SK-N-SH (cell line): ENCODE measurements at regions not wholly inside any gene's neighbourhood (a gene's known extent, or its start where the extent isn't known, plus 50 kb on each side); places are given as distances from the start of the nearest gene placed in this dataset.

Source experiments
- CTCF ChIA-PET: fragments of 300-600, 350-600 bp; formaldehyde crosslinking; extraction: SDS; loops from one replicate; lab custom pipeline; 2021; lab: Yijun Ruan, JAX
- POLR2A ChIA-PET: fragments of 350-600 bp; sonication (Branson Sonifier 250); formaldehyde crosslinking; extraction: SDS; loops from one replicate; lab custom pipeline; 2020; ENCODE audit warnings: antibody characterized with exemption, inconsistent platforms; lab: Yijun Ruan, JAX
- DNase-seq: peaks from one replicate; pipeline ENCODE4 v3.0.0; 2012
- H2AFZ ChIP-seq: fragments of 200-600 bp; sonication (generic); 2 replicates; pipeline ENCODE4 v1.8.1; 2016; ENCODE audit warnings: antibody characterized with exemption, mild to moderate bottlenecking, low read depth
- H3F3A ChIP-seq: fragments of 200-600 bp; sonication (generic); replicated peaks from 2 replicates; pipeline ENCODE3; 2016; ENCODE audit warnings: antibody characterized with exemption, mild to moderate bottlenecking; ENCODE audit not compliant: insufficient read depth
- H3K27ac ChIP-seq, 2 experiments: fragments of 200-500 bp in 1 of 2; fragments of 200-600 bp in 1 of 2; sonication (Bioruptor generic) in 1 of 2; sonication (generic), shearing (Covaris generic) in 1 of 2; 2 replicates each; pipeline versions ENCODE4 v1.5.1 to v1.6.1; 2014 to 2016; ENCODE audit warnings: low read depth in 2 of 2, inconsistent platforms in 1 of 2, low read length in 1 of 2, mild to moderate bottlenecking in 1 of 2, mixed read lengths in 1 of 2
- H3K27me3 ChIP-seq: fragments of 200-600 bp; sonication (generic), shearing (Covaris generic); 2 replicates; pipeline ENCODE4 v1.6.1; 2016; ENCODE audit warnings: mixed run types; ENCODE audit not compliant: insufficient read depth
- H3K36me3 ChIP-seq, 2 experiments: fragments of 200-500 bp in 1 of 2; fragments of 200-600 bp in 1 of 2; sonication (Bioruptor generic) in 1 of 2; sonication (generic) in 1 of 2; replicated peaks in 1 of 2; 2 replicates each; pipeline versions ENCODE3 to v1.5.1; 2014 to 2016; ENCODE audit warnings: low read length in 1 of 2, mild to moderate bottlenecking in 1 of 2; ENCODE audit not compliant: insufficient read depth in 2 of 2, control insufficient read depth in 1 of 2
- H3K4me1 ChIP-seq, 2 experiments: fragments of 200-500 bp in 1 of 2; fragments of 200-600 bp in 1 of 2; sonication (Bioruptor generic) in 1 of 2; sonication (generic), shearing (Covaris generic) in 1 of 2; 2 replicates each; pipeline versions ENCODE4 v1.5.1 to v1.6.1; 2014 to 2016; ENCODE audit warnings: low read depth in 1 of 2, low read length in 1 of 2, mixed run types in 1 of 2; ENCODE audit not compliant: insufficient read depth in 2 of 2, control insufficient read depth in 1 of 2
- H3K4me2 ChIP-seq: fragments of 200-600 bp; sonication (generic), shearing (Covaris generic); 2 replicates; pipeline ENCODE4 v1.6.1; 2017; ENCODE audit warnings: mixed run types
- H3K4me3 ChIP-seq, 2 experiments: fragments of 200-500 bp in 1 of 2; fragments of 200-600 bp in 1 of 2; sonication (Bioruptor generic) in 1 of 2; sonication (generic), shearing (Covaris generic) in 1 of 2; 2 replicates each; pipeline versions ENCODE4 v1.5.1 to v1.8.1; 2014 to 2016; ENCODE audit warnings: low read depth in 2 of 2, inconsistent platforms in 1 of 2, low read length in 1 of 2, mild to moderate bottlenecking in 1 of 2, mixed read lengths in 1 of 2, moderate library complexity in 1 of 2
- H3K79me2 ChIP-seq: fragments of 200-600 bp; sonication (generic); 2 replicates; pipeline ENCODE4 v1.8.1; 2017; ENCODE audit warnings: mild to moderate bottlenecking; ENCODE audit not compliant: insufficient read depth
- H3K9ac ChIP-seq: fragments of 200-600 bp; sonication (generic); 2 replicates; pipeline ENCODE4 v1.6.1; 2017; ENCODE audit warnings: mixed run types
- H3K9me2 ChIP-seq: fragments of 200-600 bp; sonication (generic); 2 replicates; pipeline ENCODE4 v1.6.1; 2017; ENCODE audit warnings: mixed run types
- H3K9me3 ChIP-seq: fragments of 200-600 bp; sonication (generic); 2 replicates; pipeline ENCODE4 v1.6.1; 2017; ENCODE audit warnings: mixed run types, mild to moderate bottlenecking, moderate library complexity
- H4K20me1 ChIP-seq: fragments of 200-600 bp; sonication (generic); 2 replicates; pipeline ENCODE4 v1.6.1; 2017; ENCODE audit warnings: mild to moderate bottlenecking, mixed run types; ENCODE audit not compliant: insufficient read depth
- CTCF ChIP-seq: fragments of 200-600 bp; sonication (generic); IDR thresholded peaks from 2 replicates; pipeline ENCODE4 v1.6.1; 2017; ENCODE audit warnings: antibody characterized with exemption, mild to moderate bottlenecking, moderate library complexity
- EZH2phosphoT487 ChIP-seq: fragments of 200-600 bp; sonication (generic); IDR thresholded peaks from 2 replicates; pipeline ENCODE4 v1.6.1; 2017; ENCODE audit warnings: low read depth, mixed run types, mild to moderate bottlenecking, antibody characterized with exemption, moderate library complexity, borderline replicate concordance
- GABPA ChIP-seq: IDR thresholded peaks from 2 replicates; pipeline ENCODE4 v1.4.0; 2012; ENCODE audit warnings: low read depth, mild to moderate bottlenecking
- JUND ChIP-seq: IDR thresholded peaks from 2 replicates; pipeline ENCODE4 v1.4.0; 2012
- NFIC ChIP-seq: IDR thresholded peaks from 2 replicates; pipeline ENCODE4 v1.4.0; 2012; ENCODE audit warnings: borderline replicate concordance
- POLR2AphosphoS5 ChIP-seq: IDR thresholded peaks from 2 replicates; pipeline ENCODE4 v1.6.1; 2012; ENCODE audit warnings: low read depth, low read length
- RAD21 ChIP-seq: IDR thresholded peaks from 2 replicates; pipeline ENCODE4 v1.6.1; 2012; ENCODE audit warnings: mild to moderate bottlenecking, low read length
- RXRA ChIP-seq: IDR thresholded peaks from 2 replicates; pipeline ENCODE4 v1.4.0; 2012; ENCODE audit warnings: low read depth, mild to moderate bottlenecking, borderline replicate concordance
- SMC3 ChIP-seq: IDR thresholded peaks from 2 replicates; pipeline ENCODE4 v1.6.1; 2012; ENCODE audit warnings: low read depth, low read length, improper control_type of control experiment
- TAF1 ChIP-seq: IDR thresholded peaks from 2 replicates; pipeline ENCODE4 v1.6.1; 2012; ENCODE audit warnings: low read depth, mild to moderate bottlenecking, low read length, moderate library complexity, borderline replicate concordance
- WGBS: methylation state at CpG from one replicate; pipeline ENCODE4 v1.1.6; 2017; ENCODE audit warnings: low lambda C conversion rate; 5-methylcytosine and 5-hydroxymethylcytosine counted together

GRCh38 chr1:110778821-110779220, 94.1 kb upstream of the CD53 start:
- CTCF ChIA-PET: interaction anchor here (1.3 to 15.7 kb wide), 5 partner anchors 9 to 258 kb away, joined by 3 to 280 read pairs (median 15); no protein-coding TSS in a partner anchor

GRCh38 chr1:110777228-110777627, 95.7 kb upstream of the CD53 start:
- ChIA-PET POLR2A (no interaction called here), CTCF (interaction anchor here (1.2 to 15.7 kb wide), 3 partner anchors 12 to 252 kb away, joined by 3 to 280 read pairs (median 201); no protein-coding TSS in a partner anchor)
- Histone ChIP-seq H3F3A (no peaks in the 10 kb centered on the region), H3K4me1 (no peaks in the 10 kb centered on the region; a peak in 1 of 4 replicates), H3K27me3 (no peaks in the 10 kb centered on the region; the same call in 1 of the 2 replicates), H3K27ac (no peak overlapping the region), H3K4me2 (no peak overlapping the region), H3K9me3 (no peaks in the 10 kb centered on the region), H3K4me3 (no peak overlapping the region), H3K79me2 (no peaks in the 10 kb centered on the region), H3K9me2 (no peaks in the 10 kb centered on the region), H3K9ac (no peak overlapping the region), H4K20me1 (no peaks in the 10 kb centered on the region), H2AFZ (no peak overlapping the region), H3K36me3 (no peaks in the 10 kb centered on the region)
- TF ChIP-seq EZH2phosphoT487: no peak
- no peak for TF ChIP-seq POLR2AphosphoS5
- no peak for TF ChIP-seq JUND
- 13% methylated on average over 4 of the region's 4 CpGs for WGBS
- no peak for DNase-seq

More at GRCh38 chr1:110778821-110779220, 94.1 kb upstream of the CD53 start:
- no peak for TF ChIP-seq CTCF
- no peak for TF ChIP-seq NFIC
- TF ChIP-seq RXRA: no peak
- no peak for TF ChIP-seq GABPA
- no peak for TF ChIP-seq SMC3
- no peak for TF ChIP-seq TAF1
- no peak for TF ChIP-seq EZH2phosphoT487
- Histone ChIP-seq H3K4me2 (no peak overlapping the region), H3K4me3 (no peak overlapping the region), H3K79me2 (no peaks in the 10 kb centered on the region), H3K36me3 (no peaks in the 10 kb centered on the region), H2AFZ (no peak overlapping the region), H3K27ac (no peak overlapping the region), H3K9ac (no peak overlapping the region), H3K9me3 (no peaks in the 10 kb centered on the region), H3K9me2 (no peaks in the 10 kb centered on the region), H3K4me1 (no peaks in the 10 kb centered on the region; a peak in 1 of 4 replicates), H3F3A (no peaks in the 10 kb centered on the region), H4K20me1 (no peaks in the 10 kb centered on the region), H3K27me3 (no peaks in the 10 kb centered on the region; the same call in 1 of the 2 replicates)
- 6% methylated on average over 1 of the region's 1 CpG for WGBS
- DNase-seq: no peak
- POLR2A ChIA-PET: interaction anchor here (0.6 kb wide), 1 partner anchor 277 kb away, joined by 3 read pairs; no protein-coding TSS in a partner anchor

GRCh38 chr1:110774398-110774797, 98.5 kb upstream of the CD53 start:
- Histone ChIP-seq H3K4me2 (no peak overlapping the region), H3K27me3 (no peaks in the 10 kb centered on the region; the same call in 1 of the 2 replicates), H3K36me3 (no peaks in the 10 kb centered on the region), H3K79me2 (no peaks in the 10 kb centered on the region), H3F3A (no peaks in the 10 kb centered on the region), H3K27ac (no peak overlapping the region), H2AFZ (no peak overlapping the region), H3K9me2 (no peaks in the 10 kb centered on the region), H3K9ac (no peak overlapping the region), H3K4me3 (no peak overlapping the region), H3K4me1 (no peaks in the 10 kb centered on the region), H4K20me1 (no peaks in the 10 kb centered on the region), H3K9me3 (no peaks in the 10 kb centered on the region)
- DNase-seq: no peak
- no peak for TF ChIP-seq GABPA
- TF ChIP-seq RAD21: no peak
- CTCF ChIA-PET: interaction anchor here (1.5 to 15.7 kb wide), 5 partner anchors 9 to 250 kb away, joined by 5 to 280 read pairs (median 52); no protein-coding TSS in a partner anchor
- POLR2A ChIA-PET: no interaction called here
